Keratinocyte (primary cell): ENCODE measurements at regions not wholly inside any gene's neighbourhood (a gene's known extent, or its start where the extent isn't known, plus 50 kb on each side); places are given as distances from the start of the nearest gene placed in this dataset.
"Not testable (repeated sequence)": the region's sequence is repeated elsewhere in the genome, so short reads cannot be mapped to it uniquely, and the experiment has no call there.

ENCODE experiments used
- DNase-seq: peaks from one replicate; pipeline ENCODE4 v3.0.0-alpha.2; 2011; ENCODE audit warnings: low read depth, missing footprints, low spot score
- FAIRE-seq: peaks from 2 replicates; lab custom pipeline; 2011; peaks lifted over from hg19 to GRCh38; lab: Jason Lieb, UNC
- H2AFZ ChIP-seq: 2 replicates; pipeline ENCODE4 v1.6.0; 2012; ENCODE audit warnings: low read length, control low read depth, inconsistent platforms; ENCODE audit not compliant: control insufficient read depth
- H3K27ac ChIP-seq: 2 replicates; pipeline ENCODE4 v1.5.1; 2011; ENCODE audit warnings: low read length; ENCODE audit not compliant: control insufficient read depth, insufficient read depth
- H3K27me3 ChIP-seq: 3 replicates; pipeline ENCODE4 v1.6.0; 2011; ENCODE audit warnings: low read length; ENCODE audit not compliant: control insufficient read depth, insufficient read depth; ENCODE audit errors: extremely low read depth
- H3K36me3 ChIP-seq, 2 experiments: 2 replicates in 1 of 2; 3 replicates in 1 of 2; pipeline ENCODE4 v1.5.1; 2011; ENCODE audit warnings: low read length in 2 of 2, mild to moderate bottlenecking in 1 of 2; ENCODE audit not compliant: control insufficient read depth in 2 of 2, insufficient read depth in 2 of 2; ENCODE audit errors: extremely low read depth in 1 of 2
- H3K4me1 ChIP-seq: 3 replicates; pipeline ENCODE4 v1.5.1; 2011; ENCODE audit warnings: low read length; ENCODE audit not compliant: control insufficient read depth, insufficient read depth; ENCODE audit errors: extremely low read depth
- H3K4me2 ChIP-seq: 3 replicates; pipeline ENCODE4 v1.6.0; 2011; ENCODE audit warnings: low read depth, low read length; ENCODE audit not compliant: control insufficient read depth, insufficient read depth; ENCODE audit errors: extremely low read depth
- H3K4me3 ChIP-seq, 3 experiments: fragments of 200-600 bp in 1 of 3; sonication (generic) in 1 of 3; 2 replicates in 2 of 3; 3 replicates in 1 of 3; pipeline ENCODE4 v1.5.1; 2011 to 2016; ENCODE audit warnings: low read length in 3 of 3, mild to moderate bottlenecking in 3 of 3, control low read depth in 2 of 3, inconsistent platforms in 1 of 3, low read depth in 1 of 3, mixed read lengths in 1 of 3, mixed run types in 1 of 3, moderate library complexity in 1 of 3; ENCODE audit not compliant: control insufficient read depth in 2 of 3, insufficient read depth in 2 of 3; ENCODE audit errors: extremely low read depth in 1 of 3
- H3K79me2 ChIP-seq: 2 replicates; pipeline ENCODE4 v1.6.0; 2012; ENCODE audit warnings: low read length; ENCODE audit not compliant: control insufficient read depth, insufficient read depth
- H3K9ac ChIP-seq: 3 replicates; pipeline ENCODE4 v1.6.0; 2011; ENCODE audit warnings: low read length; ENCODE audit not compliant: control insufficient read depth, insufficient read depth; ENCODE audit errors: extremely low read depth
- H3K9me1 ChIP-seq: 3 replicates; pipeline ENCODE4 v1.6.0; 2011; ENCODE audit warnings: low read length; ENCODE audit not compliant: control insufficient read depth, insufficient read depth; ENCODE audit errors: extremely low read depth
- H3K9me3 ChIP-seq: 2 replicates; pipeline ENCODE4 v1.5.1; 2012; ENCODE audit warnings: low read depth, low read length; ENCODE audit not compliant: control insufficient read depth
- H4K20me1 ChIP-seq: 3 replicates; pipeline ENCODE4 v1.6.0; 2011; ENCODE audit warnings: low read length; ENCODE audit not compliant: control insufficient read depth, insufficient read depth; ENCODE audit errors: extremely low read depth
- CTCF ChIP-seq, 3 experiments: IDR thresholded peaks in 1 of 3; conservative IDR thresholded peaks in 1 of 3; optimal IDR thresholded peaks in 1 of 3; 2 replicates in 2 of 3; 3 replicates in 1 of 3; pipeline versions ENCODE3 to v1.5.1; 2011; ENCODE audit warnings: low read length in 3 of 3, mild to moderate bottlenecking in 3 of 3, moderate library complexity in 2 of 3, control low read depth in 1 of 3, inconsistent platforms in 1 of 3; ENCODE audit not compliant: insufficient read depth in 2 of 3; ENCODE audit errors: extremely low read depth in 1 of 3
- EZH2 ChIP-seq: IDR thresholded peaks from one replicate; pipeline ENCODE4 v1.6.1; 2012; ENCODE audit warnings: inconsistent platforms, mild to moderate bottlenecking, low read length, moderate library complexity
- dilution Hi-C: fragments of 300-500 bp; cut with MboI; formaldehyde crosslinking; loops from one replicate; pipeline ENCODE4 v1.7.0; 2020; ENCODE audit warnings: low sequenced_read_pairs; ENCODE audit not compliant: extremely low pct_ligation_motif_present

GRCh38 chr9:75360252-75360651, 271.9 kb downstream of the OSTF1 start:
- H3K27me3 ChIP-seq, result no peaks in the 10 kb centered on the region
- H4K20me1 ChIP-seq, result no peaks in the 10 kb centered on the region
- no peak overlapping the region for H3K4me2 ChIP-seq
- no peak overlapping the region for H3K4me3 ChIP-seq
- DNase-seq, result no peak
- H3K79me2 ChIP-seq, result no peaks in the 10 kb centered on the region
- no peak overlapping the region for H3K27ac ChIP-seq
- H2AFZ ChIP-seq, result no peak overlapping the region
- no peak overlapping the region for H3K9ac ChIP-seq
- no peak for FAIRE-seq
- no peaks in the 10 kb centered on the region for H3K9me1 ChIP-seq
- no peaks in the 10 kb centered on the region for H3K4me1 ChIP-seq
- no peaks in the 10 kb centered on the region for H3K36me3 ChIP-seq
- no peak for TF ChIP-seq EZH2
- TF ChIP-seq CTCF (optimal IDR thresholded peaks at IDR 0.05 in 1 of 3, IDR thresholded peaks at IDR 0.05 in 1 of 3, conservative IDR thresholded peaks at IDR 0.05 in 1 of 3; ENCODE audit: extremely low read depth in 1 of 3, insufficient read depth in 2 of 3, low read length in 3 of 3), result no peak
- dilution Hi-C loops, result no loop called here
- H3K9me3 ChIP-seq, result no peaks in the 10 kb centered on the region

- H3K27me3 ChIP-seq, H3K9ac ChIP-seq, DNase-seq, H4K20me1 ChIP-seq, H3K4me3 ChIP-seq, H3K27ac ChIP-seq, H3K79me2 ChIP-seq, H3K9me1 ChIP-seq, H3K9me3 ChIP-seq, H3K4me2 ChIP-seq, dilution Hi-C loops, H2AFZ ChIP-seq, H3K36me3 ChIP-seq, H3K4me1 ChIP-seq, FAIRE-seq: not testable (repeated sequence)
Observed at GRCh38 chr9:75362446-75362845, 274.1 kb downstream of the OSTF1 start.

- FAIRE-seq, result no peak
- H3K9ac ChIP-seq, result no peak overlapping the region
- no peaks in the 10 kb centered on the region for H3K79me2 ChIP-seq
- H3K4me1 ChIP-seq, result no peaks in the 10 kb centered on the region
- H3K9me3 ChIP-seq, result no peaks in the 10 kb centered on the region
- H2AFZ ChIP-seq, result no peak overlapping the region
- no peak overlapping the region for H3K27ac ChIP-seq
- no peaks in the 10 kb centered on the region for H4K20me1 ChIP-seq
- no peaks in the 10 kb centered on the region for H3K36me3 ChIP-seq
- H3K4me3 ChIP-seq, result no peak overlapping the region
- no peak overlapping the region for H3K4me2 ChIP-seq
- no peak for TF ChIP-seq EZH2
- no peak for TF ChIP-seq CTCF (optimal IDR thresholded peaks at IDR 0.05 in 1 of 3, IDR thresholded peaks at IDR 0.05 in 1 of 3, conservative IDR thresholded peaks at IDR 0.05 in 1 of 3; ENCODE audit: extremely low read depth in 1 of 3, insufficient read depth in 2 of 3, low read length in 3 of 3)
- no peaks in the 10 kb centered on the region for H3K27me3 ChIP-seq
- H3K9me1 ChIP-seq, result no peaks in the 10 kb centered on the region
- dilution Hi-C loops, result no loop called here
- no peak for DNase-seq
Observed at GRCh38 chr9:75365196-75365595, 276.9 kb downstream of the OSTF1 start.
